Lung (tissue), 11 donors: ENCODE measurements at regions not wholly inside any gene's neighbourhood (a gene's known extent, or its start where the extent isn't known, plus 50 kb on each side); places are given as distances from the start of the nearest gene placed in this dataset.

Experiments used
- ATAC-seq: fragments of 200-7000 bp; cut with Tn5 transposase; one replicate; pipeline ENCODE4 v1.9.1; 2020; ENCODE audit warnings: moderate number of reproducible peaks; ENCODE audit not compliant: insufficient read depth, low FRiP score
- DNase-seq, 3 donors: peaks; one replicate each; pipeline ENCODE4 v3.0.0-alpha.2; 2013 to 2017
- H3K27ac ChIP-seq, 2 donors: one replicate each; pipeline ENCODE4 v1.5.1; 2013; ENCODE audit warnings: mild to moderate bottlenecking in 2 of 2, moderate library complexity in 2 of 2, control low read depth in 1 of 2, inconsistent platforms in 1 of 2, low read depth in 1 of 2, low read length in 1 of 2
- H3K27me3 ChIP-seq, 3 donors: one replicate each; pipeline ENCODE4 v1.5.1; 2013; ENCODE audit warnings: low read length in 2 of 3; ENCODE audit not compliant: control insufficient read depth in 3 of 3, insufficient read depth in 3 of 3
- H3K36me3 ChIP-seq, 4 donors: one replicate each; pipeline ENCODE4 v1.5.1; 2013; ENCODE audit warnings: low read length in 4 of 4, mild to moderate bottlenecking in 1 of 4, moderate library complexity in 1 of 4; ENCODE audit not compliant: control insufficient read depth in 4 of 4, insufficient read depth in 4 of 4
- H3K4me1 ChIP-seq, 5 donors: one replicate each; pipeline ENCODE4 v1.5.1; 2013; ENCODE audit warnings: low read length in 5 of 5, mild to moderate bottlenecking in 2 of 5, moderate library complexity in 1 of 5; ENCODE audit not compliant: control insufficient read depth in 5 of 5, insufficient read depth in 5 of 5
- H3K4me3 ChIP-seq: one replicate; pipeline ENCODE4 v1.5.1; 2013; ENCODE audit warnings: mild to moderate bottlenecking, control low read depth, moderate library complexity
- H3K9ac ChIP-seq, 2 donors: one replicate each; pipeline ENCODE4 v1.5.1; 2013; ENCODE audit warnings: low read length in 2 of 2, control low read depth in 1 of 2; ENCODE audit not compliant: insufficient read depth in 1 of 2
- H3K9me3 ChIP-seq, 4 donors: one replicate each; pipeline ENCODE4 v1.5.1; 2013; ENCODE audit warnings: low read length in 3 of 4, mild to moderate bottlenecking in 1 of 4, moderate library complexity in 1 of 4; ENCODE audit not compliant: control insufficient read depth in 4 of 4, insufficient read depth in 3 of 4
- CTCF ChIP-seq: IDR thresholded peaks from 2 replicates; pipeline ENCODE4 v1.5.1; 2012; ENCODE audit warnings: mild to moderate bottlenecking; ENCODE audit errors: control extremely low read depth, extremely low read depth
- WGBS, 2 donors: extraction: QIAGEN DNeasy Blood & Tissue Kit; methylation state at CpG; one replicate each; pipeline ENCODE4 v1.1.7; 2013; 5-methylcytosine and 5-hydroxymethylcytosine counted together
- donor health status: control.
- donor health status: control.
- donor health status: Bipolar disorder and iron deficiency.
- donor health status: healthy.
- donor health status: DM: yes; HTN: yes; CAD: no.

- ATAC-seq (no peak), DNase-seq (no peak)
- no peaks in the 10 kb centered on the region for H3K4me1 ChIP-seq
- TF ChIP-seq CTCF = no peak
- no peak overlapping the region for H3K4me3 ChIP-seq
- H3K9ac ChIP-seq = no peak overlapping the region
- H3K27ac ChIP-seq = no peak overlapping the region
- WGBS, 2 donors = 89% methylated on average over 16 of the region's 16 CpGs
- H3K36me3 ChIP-seq = no peaks in the 10 kb centered on the region
- peaks cover 0 to 4% (median under 1%) of the 10 kb centered on the region in 4 donors for H3K9me3 ChIP-seq
- H3K27me3 ChIP-seq = peaks cover 0 to under 1% (median 0%) of the 10 kb centered on the region in 3 donors
Observed at GRCh38 chr5:2696156-2696807, 55.2 kb downstream of the IRX2 start.

GRCh38 chr5:2695200-2695891, 56.1 kb downstream of the IRX2 start:
- ATAC-seq (no peak), DNase-seq (peak in 2 of 3 donors; percentile 3 to 5)
- 81 to 83% methylated on average over 8 of the region's 8 CpGs for WGBS, 2 donors
- H3K9me3 ChIP-seq = peaks cover 0 to 4% (median under 1%) of the 10 kb centered on the region in 4 donors
- H3K27ac ChIP-seq = no peak overlapping the region
- no peaks in the 10 kb centered on the region for H3K4me1 ChIP-seq
- H3K9ac ChIP-seq = no peak overlapping the region
- TF ChIP-seq CTCF = no peak
- H3K4me3 ChIP-seq = no peak overlapping the region
- H3K27me3 ChIP-seq = no peaks in the 10 kb centered on the region
- H3K36me3 ChIP-seq = no peaks in the 10 kb centered on the region

GRCh38 chr5:2691530-2691929, 59.9 kb downstream of the IRX2 start:
- TF ChIP-seq CTCF = no peak
- Histone ChIP-seq H3K9ac (no peak overlapping the region), H3K9me3 (peaks cover 0 to 4% (median 2%) of the 10 kb centered on the region in 4 donors), H3K4me3 (no peak overlapping the region), H3K27ac (no peak overlapping the region), H3K27me3 (no peaks in the 10 kb centered on the region), H3K4me1 (no peaks in the 10 kb centered on the region), H3K36me3 (no peaks in the 10 kb centered on the region)
- WGBS, 2 donors = 74 to 78% methylated on average over 1 of the region's 1 CpG
- DNase-seq = no peak
- no peak for ATAC-seq
